ENCODE measurements at regions not wholly inside any gene's neighbourhood (a gene's known extent, or its start where the extent isn't known, plus 50 kb on each side); places are given as distances from the start of the nearest gene placed in this dataset.

DNA sequence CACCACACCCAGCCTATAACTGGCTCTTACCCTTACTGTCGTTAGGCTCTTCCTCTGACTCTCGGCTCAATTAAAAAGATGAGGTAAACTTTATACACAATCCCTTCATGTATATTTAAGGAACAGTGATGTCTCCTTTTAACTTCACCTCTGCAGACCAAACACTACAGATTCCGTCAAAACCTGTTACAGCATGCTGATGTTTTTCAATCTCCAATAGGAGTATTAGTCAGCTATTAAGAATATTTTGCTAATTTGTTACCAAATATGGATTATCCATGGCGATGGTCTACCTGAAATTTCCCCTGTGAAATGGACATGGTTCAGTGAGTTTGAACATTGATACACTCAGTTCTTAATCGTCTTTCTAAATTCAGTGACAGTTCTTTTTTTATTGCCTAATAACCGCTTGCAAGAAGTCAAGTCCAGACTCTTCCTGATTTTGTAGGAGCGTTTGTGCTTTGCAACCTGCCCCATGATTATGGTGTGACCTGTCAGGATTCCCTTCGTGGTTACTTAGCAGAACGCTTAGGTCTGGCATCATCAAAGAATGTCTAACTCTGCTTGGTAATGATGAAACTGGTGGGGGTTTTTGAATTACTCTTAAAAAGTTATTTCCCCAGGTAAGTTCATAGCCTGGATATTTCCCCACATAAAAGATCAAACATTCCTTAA, 72.2 kb upstream of the STOX2 start:
- FAIRE-seq (no peak), DNase-seq (ENCODE audit: low read depth) (no peak)
- Histone ChIP-seq H3K27ac (ENCODE audit: low read depth, low read length) (no peak overlapping the region), H2AFZ (ENCODE audit: low read depth, low read length) (no peak overlapping the region), H4K20me1 (ENCODE audit: insufficient read depth, low read length) (no peaks in the 10 kb centered on the region), H3K4me1 (ENCODE audit: insufficient read depth, low read length) (no peaks in the 10 kb centered on the region), H3K79me2 (ENCODE audit: insufficient read depth, low read length) (no peaks in the 10 kb centered on the region), H3K36me3 (ENCODE audit: insufficient read depth, low read length) (no peaks in the 10 kb centered on the region), H3K4me3 (ENCODE audit: insufficient read depth, low read depth, low read length) (no peak overlapping the region), H3K27me3 (ENCODE audit: insufficient read depth, low read length) (no peaks in the 10 kb centered on the region), H3K4me2 (ENCODE audit: low read length) (no peak overlapping the region), H3K9me3 (ENCODE audit: insufficient read depth, low read depth, low read length) (no peaks in the 10 kb centered on the region), H3K9ac (ENCODE audit: low read length) (no peak overlapping the region)
- H3K36me3 Mint-ChIP-seq (ENCODE audit: low read depth, unreplicated experiment) = no peaks in the 10 kb centered on the region
- peaks cover 10% of the 10 kb centered on the region for H3K4me1 Mint-ChIP-seq (ENCODE audit: low read depth, unreplicated experiment)
- no peak overlapping the region for H3K27ac Mint-ChIP-seq (ENCODE audit: unreplicated experiment)
- TF ChIP-seq CTCF (IDR thresholded peaks at IDR 0.05; ENCODE audit: insufficient read depth, low read depth, low read length) = no peak
- H3K4me3 Mint-ChIP-seq (ENCODE audit: unreplicated experiment) = no peak overlapping the region
- peaks cover 3% of the 10 kb centered on the region for H3K9me3 Mint-ChIP-seq (ENCODE audit: unreplicated experiment)
- H3K27me3 Mint-ChIP-seq (ENCODE audit: low read depth, unreplicated experiment) = peaks cover 7% of the 10 kb centered on the region

DNA sequence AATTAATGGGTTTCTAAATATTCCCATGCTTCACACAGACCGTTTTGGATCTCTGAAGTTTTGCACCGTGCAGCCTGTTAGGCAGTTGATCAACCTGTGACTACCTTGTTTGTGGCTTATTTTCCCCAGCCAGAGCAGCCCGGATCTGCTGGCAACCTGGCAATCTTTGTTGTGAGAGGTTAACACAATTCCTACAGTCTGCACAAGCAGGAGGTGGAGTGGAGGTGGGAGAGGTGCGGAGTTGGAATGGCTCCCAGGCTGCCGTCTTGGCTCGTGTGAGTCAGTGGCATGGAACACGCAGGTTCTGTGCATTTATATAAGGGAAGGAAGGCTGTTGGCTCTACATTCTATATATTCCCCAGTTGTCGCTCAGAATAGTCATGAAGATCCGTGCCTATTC, 70.9 kb upstream of the STOX2 start:
- Mint-ChIP-seq H3K4me1 (ENCODE audit: low read depth, unreplicated experiment) (peaks cover 5% of the 10 kb centered on the region), H3K27ac (ENCODE audit: unreplicated experiment) (no peak overlapping the region), H3K9me3 (ENCODE audit: unreplicated experiment) (peaks cover 3% of the 10 kb centered on the region), H3K27me3 (ENCODE audit: low read depth, unreplicated experiment) (peaks cover 5% of the 10 kb centered on the region), H3K4me3 (ENCODE audit: unreplicated experiment) (no peak overlapping the region), H3K36me3 (ENCODE audit: low read depth, unreplicated experiment) (no peaks in the 10 kb centered on the region)
- TF ChIP-seq CTCF (IDR thresholded peaks at IDR 0.05; ENCODE audit: insufficient read depth, low read depth, low read length) = no peak
- no peak for TF ChIP-seq EZH2 (IDR thresholded peaks at IDR 0.05; ENCODE audit: insufficient read depth, low read length)
- no peak overlapping the region for H3K9ac ChIP-seq (ENCODE audit: low read length)
- DNase-seq (ENCODE audit: low read depth) (no peak), FAIRE-seq (no peak)
- H3K79me2 ChIP-seq (ENCODE audit: insufficient read depth, low read length) = no peaks in the 10 kb centered on the region
- H3K4me3 ChIP-seq (ENCODE audit: insufficient read depth, low read depth, low read length) = no peak overlapping the region
- no peak overlapping the region for H3K4me2 ChIP-seq (ENCODE audit: low read length)
- no peaks in the 10 kb centered on the region for H3K9me3 ChIP-seq (ENCODE audit: insufficient read depth, low read depth, low read length)
- H3K27me3 ChIP-seq (ENCODE audit: insufficient read depth, low read length) = no peaks in the 10 kb centered on the region
- H2AFZ ChIP-seq (ENCODE audit: low read depth, low read length) = no peak overlapping the region
- H3K36me3 ChIP-seq (ENCODE audit: insufficient read depth, low read length) = no peaks in the 10 kb centered on the region
- no peaks in the 10 kb centered on the region for H3K4me1 ChIP-seq (ENCODE audit: insufficient read depth, low read length)
- H3K27ac ChIP-seq (ENCODE audit: low read depth, low read length) = no peak overlapping the region
- H4K20me1 ChIP-seq (ENCODE audit: insufficient read depth, low read length) = no peaks in the 10 kb centered on the region

DNA sequence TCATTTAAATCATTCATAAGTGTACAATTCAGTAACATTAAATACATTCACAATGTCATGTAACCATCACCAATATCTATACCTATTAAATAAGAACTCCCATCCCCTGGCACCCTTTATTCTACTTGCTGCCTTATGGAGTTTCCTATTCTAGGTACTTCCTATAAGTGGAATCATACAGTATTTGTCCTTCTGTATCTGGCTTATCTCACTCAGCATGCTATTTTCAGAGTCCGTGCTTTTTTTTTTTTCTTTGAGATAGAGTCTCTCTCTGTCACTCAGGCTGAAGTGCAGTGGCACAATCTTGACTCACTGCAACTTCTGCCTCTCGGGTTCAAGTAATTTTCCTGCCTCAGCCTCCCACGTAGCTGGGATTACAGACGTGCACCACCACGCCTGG, 67.9 kb upstream of the STOX2 start:
- DNase-seq (ENCODE audit: low read depth) (no peak), FAIRE-seq (no peak)
- Histone ChIP-seq H3K79me2 (ENCODE audit: insufficient read depth, low read length) (no peaks in the 10 kb centered on the region), H3K27ac (ENCODE audit: low read depth, low read length) (no peak overlapping the region), H3K4me1 (ENCODE audit: insufficient read depth, low read length) (no peaks in the 10 kb centered on the region), H3K9ac (ENCODE audit: low read length) (no peak overlapping the region), H3K4me3 (ENCODE audit: insufficient read depth, low read depth, low read length) (no peak overlapping the region), H4K20me1 (ENCODE audit: insufficient read depth, low read length) (no peaks in the 10 kb centered on the region), H3K27me3 (ENCODE audit: insufficient read depth, low read length) (no peaks in the 10 kb centered on the region), H2AFZ (ENCODE audit: low read depth, low read length) (no peak overlapping the region), H3K9me3 (ENCODE audit: insufficient read depth, low read depth, low read length) (no peaks in the 10 kb centered on the region), H3K36me3 (ENCODE audit: insufficient read depth, low read length) (no peaks in the 10 kb centered on the region), H3K4me2 (ENCODE audit: low read length) (no peak overlapping the region)
- peaks cover 5% of the 10 kb centered on the region for H3K27me3 Mint-ChIP-seq (ENCODE audit: low read depth, unreplicated experiment)
- TF ChIP-seq EZH2 (IDR thresholded peaks at IDR 0.05; ENCODE audit: insufficient read depth, low read length) (no peak), CTCF (IDR thresholded peaks at IDR 0.05; ENCODE audit: insufficient read depth, low read depth, low read length) (no peak)
- no peak overlapping the region for H3K4me3 Mint-ChIP-seq (ENCODE audit: unreplicated experiment)
- H3K4me1 Mint-ChIP-seq (ENCODE audit: low read depth, unreplicated experiment) = no peaks in the 10 kb centered on the region
- H3K36me3 Mint-ChIP-seq (ENCODE audit: low read depth, unreplicated experiment) = no peaks in the 10 kb centered on the region
- H3K9me3 Mint-ChIP-seq (ENCODE audit: unreplicated experiment) = peaks cover 3% of the 10 kb centered on the region
- no peak overlapping the region for H3K27ac Mint-ChIP-seq (ENCODE audit: unreplicated experiment)
